Cerebellar cortex (tissue), 1 donor: ENCODE measurements at regions not wholly inside any gene's neighbourhood (a gene's known extent, or its start where the extent isn't known, plus 50 kb on each side); places are given as distances from the start of the nearest gene placed in this dataset.
"Not testable (repeated sequence)": the region's sequence is repeated elsewhere in the genome, so short reads cannot be mapped to it uniquely, and the experiment has no call there.

Experiments
- DNase-seq: peaks from one replicate; pipeline ENCODE4 v3.0.0-alpha.2; 2015; ENCODE audit warnings: low spot score

DNA sequence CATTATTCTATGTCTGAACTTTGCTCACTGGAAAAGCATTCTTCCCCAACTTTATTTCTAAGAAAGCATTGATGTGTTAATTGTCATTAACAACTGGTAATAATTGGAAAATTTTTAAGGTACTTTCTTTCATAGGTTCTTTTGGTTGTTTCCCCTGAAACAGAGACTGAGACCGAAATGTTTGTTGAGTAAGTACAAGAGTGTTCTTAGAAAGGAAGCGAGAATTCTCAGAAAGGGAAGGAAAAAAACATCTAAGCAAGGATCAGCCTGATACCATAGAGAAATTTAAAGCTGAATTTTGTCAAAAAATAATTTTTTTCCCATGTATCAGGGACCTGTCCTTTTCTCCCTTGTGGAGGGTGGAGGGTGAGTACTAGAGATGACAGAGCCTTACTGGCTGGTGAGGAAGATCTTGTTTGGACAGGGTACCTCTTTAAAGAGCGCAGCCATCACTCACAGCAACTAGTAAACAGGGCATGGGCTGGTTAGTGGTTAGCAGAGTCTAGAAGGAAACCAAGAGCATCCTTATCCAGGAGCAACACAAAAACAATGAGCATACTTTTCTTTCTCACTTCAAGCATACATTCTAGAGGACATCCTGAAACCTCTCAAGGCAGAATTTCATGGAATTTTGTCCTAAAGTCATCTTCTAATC lies 898.5 kb downstream of the DNAH5 start:
- no peak for DNase-seq

DNA sequence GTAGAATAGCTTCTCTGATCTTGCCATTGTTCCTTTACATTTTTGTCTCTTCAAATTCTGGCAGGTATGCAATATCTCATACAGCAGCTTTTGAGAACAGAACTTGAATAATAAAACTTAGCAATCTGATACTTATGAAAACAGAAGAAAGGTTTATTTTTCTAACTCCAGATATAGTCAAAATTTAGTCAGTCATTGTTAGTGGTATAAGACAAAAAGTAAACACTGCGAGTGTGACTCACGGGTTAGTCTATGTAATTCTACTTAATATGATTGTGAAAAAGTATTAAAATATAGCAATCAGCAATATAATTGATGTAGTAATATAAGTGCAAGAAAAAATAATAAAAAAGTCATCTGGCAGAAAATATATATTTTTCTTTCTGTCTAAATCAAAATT lies 910.4 kb downstream of the DNAH5 start:
- no peak for DNase-seq

DNA sequence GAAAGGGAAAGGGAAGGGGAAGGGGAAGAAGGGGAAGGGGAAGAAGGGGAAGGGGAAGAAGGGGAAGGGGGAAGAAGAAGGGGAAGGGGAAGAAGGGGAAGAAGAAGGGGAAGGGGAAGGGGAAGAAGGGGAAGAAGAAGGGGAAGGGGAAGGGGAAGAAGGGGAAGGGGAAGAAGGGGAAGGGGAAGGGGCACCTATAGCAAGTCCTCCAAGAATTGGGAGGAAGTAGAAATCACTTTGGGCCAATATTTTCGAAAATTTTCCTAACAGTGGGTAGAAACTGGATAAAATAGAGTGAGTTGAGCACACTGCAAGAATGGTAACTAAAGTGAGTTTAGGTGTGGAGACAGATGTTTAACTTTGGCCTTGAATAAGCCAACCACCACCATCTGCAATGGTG lies 915.3 kb downstream of the DNAH5 start:
- no peak for DNase-seq

DNA sequence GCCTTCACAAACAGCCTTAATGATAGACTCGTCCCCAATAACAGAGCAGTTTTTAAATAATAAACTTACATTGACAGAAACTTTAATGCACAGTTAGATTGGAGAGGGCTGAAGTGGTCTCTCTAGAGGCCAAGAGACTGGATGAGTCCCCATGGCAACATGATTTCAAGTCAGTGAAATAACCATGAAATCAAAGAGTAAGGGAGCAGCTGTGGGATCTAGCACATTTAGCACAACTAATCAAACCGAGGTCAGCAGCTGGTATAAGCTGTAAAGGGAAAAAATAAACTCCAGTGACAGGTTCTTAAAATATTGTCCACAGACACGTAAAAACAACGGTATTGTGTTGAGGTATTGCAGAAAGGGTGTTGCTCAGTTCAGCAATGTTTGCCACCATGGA lies 916.6 kb downstream of the DNAH5 start:
- DNase-seq = no peak

DNA sequence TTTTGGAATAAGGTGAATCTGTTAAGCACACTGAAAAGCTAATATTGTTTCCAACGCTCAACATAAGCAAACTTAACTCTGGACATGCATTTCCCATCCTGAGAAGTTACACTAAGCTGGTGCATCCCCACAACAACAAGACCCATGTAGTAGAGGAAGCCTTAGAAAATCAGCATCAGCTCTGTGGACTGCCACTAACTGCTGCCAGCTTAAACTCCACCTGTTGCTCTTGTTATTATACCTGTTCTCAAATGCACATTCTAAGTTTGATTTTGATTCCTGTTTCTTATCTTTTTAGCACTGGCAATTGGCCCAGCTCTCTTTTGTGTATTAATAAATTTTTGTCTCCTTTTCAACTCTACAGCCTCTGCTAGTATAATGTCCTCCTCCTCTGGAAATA lies 924.8 kb downstream of the DNAH5 start:
- DNase-seq = no peak

- no peak for DNase-seq
Observed at GRCh38 chr5:13003457-13003856, 941.0 kb downstream of the DNAH5 start.

- no peak for DNase-seq
Observed at GRCh38 chr5:12999667-13000066, 944.8 kb downstream of the DNAH5 start.

DNA sequence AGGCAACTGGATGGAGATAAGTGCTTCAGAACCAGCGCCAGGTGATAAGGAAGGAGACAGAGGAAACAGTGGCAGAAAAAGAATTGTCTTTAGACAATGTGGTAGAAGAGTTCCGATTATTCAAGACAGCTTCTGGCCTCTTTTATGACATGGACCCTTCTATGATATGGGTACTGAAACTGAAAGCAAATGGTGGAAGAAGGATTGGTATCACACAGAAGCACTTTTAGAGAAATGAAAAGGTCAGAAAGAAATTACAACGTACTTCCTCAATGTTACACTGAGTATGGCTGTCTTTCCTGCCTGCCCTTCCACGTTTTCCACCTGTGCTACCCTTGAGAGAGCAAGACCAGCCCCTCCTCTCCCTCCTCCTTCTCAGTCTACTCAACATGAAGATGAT lies 959.3 kb downstream of the DNAH5 start:
- no peak for DNase-seq

DNA sequence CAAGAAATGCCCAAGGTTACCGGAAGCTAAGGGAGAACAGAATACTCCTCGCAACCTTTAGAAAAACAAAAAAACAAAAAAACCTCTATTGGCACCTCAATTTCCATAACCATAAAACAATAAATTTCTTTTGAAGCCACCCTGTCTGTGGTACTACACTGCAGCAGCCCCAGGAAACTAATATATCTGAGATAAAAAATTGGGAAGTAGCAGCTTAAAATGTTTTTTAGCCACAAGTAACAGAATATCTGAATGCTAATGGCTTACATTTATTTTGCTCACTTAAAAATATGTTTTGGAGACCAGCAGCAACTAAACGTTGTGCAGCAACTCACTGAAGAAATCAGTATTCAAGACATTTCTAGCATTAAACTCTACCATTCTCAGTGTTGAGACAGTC lies 969.6 kb downstream of the DNAH5 start:
- DNase-seq = no peak

DNA sequence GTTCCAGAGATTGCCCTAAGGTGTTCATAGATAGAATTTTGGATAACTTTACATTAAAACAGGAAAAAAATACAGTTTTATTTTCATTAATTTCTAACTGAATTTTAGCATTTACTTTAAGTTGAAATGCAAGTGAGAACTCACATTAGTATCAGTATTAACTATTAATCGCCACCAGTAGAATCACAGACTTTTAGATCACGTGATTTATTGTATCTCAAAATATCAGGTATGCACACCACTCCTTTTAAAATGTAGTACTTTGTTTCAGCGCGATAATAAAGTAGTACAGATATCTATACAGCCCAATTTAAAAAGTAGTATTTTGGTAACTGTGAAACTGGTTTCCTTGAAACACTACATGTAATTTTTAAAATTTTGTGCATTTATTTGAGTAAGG lies 978.7 kb downstream of the DNAH5 start:
- DNase-seq = no peak

DNA sequence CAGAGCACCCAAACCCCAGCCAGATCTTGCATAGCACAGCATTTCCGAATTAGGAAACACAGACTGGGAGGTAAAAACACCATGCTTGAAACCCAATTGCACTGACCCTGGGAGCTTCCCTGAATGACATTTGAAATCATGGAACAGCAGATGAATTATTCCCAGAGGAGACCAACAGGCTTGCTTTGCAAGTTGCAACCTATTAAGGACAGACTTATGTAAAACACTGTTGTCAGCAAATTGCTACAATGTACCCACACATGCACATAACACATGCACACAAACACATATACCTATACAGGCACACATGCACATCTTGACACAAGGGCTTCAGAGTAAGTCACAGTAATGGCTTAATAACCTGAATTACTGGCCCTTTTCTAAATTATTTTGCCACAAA lies 984.8 kb downstream of the DNAH5 start:
- no peak for DNase-seq

GRCh38 chr5:12952409-12952808 lies 992.1 kb downstream of the DNAH5 start:
- no peak for DNase-seq

GRCh38 chr5:12951846-12952245 lies 992.6 kb downstream of the DNAH5 start:
- DNase-seq = no peak

DNA sequence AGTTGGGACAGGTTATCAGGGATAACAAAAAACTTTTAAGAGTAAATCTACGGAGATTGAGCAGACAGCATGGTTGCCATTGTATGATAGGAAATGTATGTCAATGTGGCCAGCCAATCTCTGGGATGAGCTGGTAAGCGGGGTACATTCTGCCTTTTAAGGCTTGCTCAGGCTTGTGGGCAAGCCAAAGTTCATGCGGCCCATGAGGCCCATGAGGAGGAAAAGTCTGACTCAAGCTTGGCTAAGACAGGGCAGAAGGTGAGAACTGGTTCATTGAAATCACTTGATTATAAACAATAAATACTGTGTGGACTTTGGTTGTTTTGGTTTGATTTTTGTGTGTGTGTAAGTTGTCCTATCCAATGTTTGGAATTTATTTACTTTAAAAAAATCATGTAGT lies 997.1 kb downstream of the DNAH5 start:
- DNase-seq = no peak

DNA sequence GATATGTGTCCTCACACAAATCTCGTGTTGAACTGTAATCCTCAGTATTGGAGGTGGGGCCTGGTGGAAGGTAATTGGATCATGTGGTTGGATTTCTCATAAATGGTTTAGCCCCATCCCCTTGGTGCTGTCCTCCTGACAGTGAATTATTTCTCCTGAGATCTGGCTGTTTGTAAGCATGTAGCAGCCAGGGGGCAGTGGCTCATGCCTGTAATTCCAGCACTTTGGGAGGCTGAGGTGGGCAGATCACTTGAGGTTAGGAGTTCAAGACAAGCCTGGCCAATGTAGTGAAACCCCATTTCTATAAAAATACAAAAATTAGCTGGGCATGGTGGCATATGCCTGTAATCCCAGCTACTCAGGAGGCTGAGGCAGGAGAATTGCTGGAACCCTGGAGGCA lies 999.0 kb downstream of the DNAH5 start:
- DNase-seq = not testable (repeated sequence)

DNA sequence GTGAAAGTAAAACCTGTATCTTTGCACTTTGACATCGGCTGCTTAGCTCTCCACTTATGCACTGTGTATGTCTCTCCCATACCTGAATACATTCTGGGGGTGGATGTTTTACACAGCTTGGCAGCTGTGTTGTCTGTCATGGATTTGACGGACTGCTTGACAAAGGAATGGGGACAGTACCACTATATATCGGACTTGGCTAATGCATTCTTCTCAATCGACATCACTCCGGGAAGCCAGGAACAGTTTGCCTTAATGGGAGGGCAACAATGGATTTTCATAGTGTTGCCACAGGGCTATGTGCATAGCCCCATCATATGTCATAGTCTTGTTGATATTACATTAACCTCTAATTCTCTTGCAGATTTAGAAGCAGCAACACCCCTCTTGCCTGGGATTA lies 1008.3 kb downstream of the DNAH5 start:
- no peak for DNase-seq

DNA sequence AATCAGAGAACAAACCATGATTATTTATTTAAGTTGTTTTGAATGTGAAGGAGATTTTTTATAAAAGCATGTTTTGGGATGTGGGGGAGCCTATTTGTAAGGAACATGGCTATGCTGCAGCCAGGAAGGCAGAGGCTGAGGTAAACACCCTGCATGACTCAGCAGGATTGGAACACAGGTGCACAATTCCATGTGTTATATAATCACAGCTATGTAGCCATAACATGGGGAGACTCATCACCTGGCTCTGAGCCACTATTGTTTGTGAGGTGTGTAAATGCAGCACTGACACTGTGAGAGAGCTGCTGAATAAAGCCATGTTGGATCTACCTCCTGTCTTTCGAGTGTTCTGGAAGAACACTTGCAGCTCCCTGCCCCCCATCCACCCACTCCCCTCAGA lies 1009.8 kb downstream of the DNAH5 start:
- DNase-seq = no peak

DNA sequence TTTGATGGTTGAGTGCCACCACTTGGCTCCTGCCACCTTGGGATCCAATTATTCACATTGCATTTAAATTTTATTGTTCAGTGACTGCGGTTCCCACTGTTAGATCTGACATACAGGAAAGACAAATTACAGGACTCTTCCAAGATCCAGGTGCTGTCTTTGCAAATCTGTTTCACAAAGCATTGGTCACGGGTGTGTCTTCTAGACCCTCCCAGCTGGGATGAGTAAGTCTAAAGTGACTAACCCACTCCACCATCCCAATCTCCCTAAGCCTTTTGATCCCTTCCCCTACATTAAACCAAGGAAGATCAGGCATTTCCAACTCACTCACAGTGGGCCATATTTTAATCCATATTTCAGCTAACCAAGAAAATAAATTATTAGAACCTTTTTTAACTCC lies 1016.3 kb upstream of the CTNND2 start:
- no peak for DNase-seq

DNA sequence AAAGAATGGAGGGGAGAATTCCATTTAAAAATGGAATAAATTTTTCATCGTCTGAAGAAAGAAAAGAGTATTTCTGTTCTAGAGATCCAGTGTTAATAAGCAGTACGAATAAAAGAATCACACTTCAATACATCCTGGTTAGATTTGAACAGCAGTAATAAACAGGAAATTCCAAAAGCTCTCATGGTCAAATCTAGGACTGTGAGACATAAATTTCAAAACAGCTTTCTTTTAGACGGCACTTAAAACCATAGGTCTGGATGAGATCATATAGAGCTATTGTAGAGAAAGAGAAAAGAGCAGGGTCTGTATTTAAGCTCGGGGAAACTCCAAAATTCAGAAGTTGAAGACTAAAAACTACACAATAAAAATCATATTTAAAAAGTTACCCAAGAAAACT lies 1006.9 kb upstream of the CTNND2 start:
- DNase-seq = no peak

DNA sequence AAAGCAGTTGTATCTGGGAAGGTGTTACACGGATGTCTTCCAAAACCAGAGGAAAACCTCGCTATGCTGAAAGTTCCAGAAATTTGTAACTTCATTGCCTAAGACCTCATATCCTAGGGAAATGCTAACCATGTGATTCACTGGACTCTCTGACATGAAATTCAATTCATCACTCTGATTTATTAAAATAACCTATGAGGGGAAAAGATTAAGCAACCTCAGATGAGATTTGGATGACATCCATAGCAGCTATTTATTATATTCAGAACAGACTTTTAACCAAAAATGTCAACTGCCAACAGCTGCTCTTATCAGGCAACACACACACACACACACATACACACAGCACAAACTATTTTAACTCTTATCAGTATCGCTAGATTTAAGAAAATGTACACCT lies 1006.4 kb upstream of the CTNND2 start:
- no peak for DNase-seq

DNA sequence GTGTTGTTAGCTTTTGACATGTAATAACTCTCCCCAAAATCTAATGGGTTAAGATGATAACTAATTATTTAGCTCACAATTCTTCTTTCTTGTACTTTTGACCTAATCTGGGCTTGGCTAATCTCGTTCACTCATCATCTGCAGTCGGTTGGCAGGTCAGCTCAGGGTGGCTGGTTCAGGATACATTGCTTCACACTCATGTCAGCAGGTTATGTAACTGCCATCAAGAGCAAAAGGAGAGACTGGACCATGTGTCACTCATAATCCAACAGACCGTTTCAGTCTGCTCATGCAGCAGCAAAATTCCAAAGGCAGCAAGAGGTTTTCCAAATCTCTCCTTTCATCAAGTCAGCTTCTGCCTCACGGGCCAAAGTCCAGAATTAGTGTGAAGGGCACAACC lies 998.4 kb upstream of the CTNND2 start:
- DNase-seq = no peak

DNA sequence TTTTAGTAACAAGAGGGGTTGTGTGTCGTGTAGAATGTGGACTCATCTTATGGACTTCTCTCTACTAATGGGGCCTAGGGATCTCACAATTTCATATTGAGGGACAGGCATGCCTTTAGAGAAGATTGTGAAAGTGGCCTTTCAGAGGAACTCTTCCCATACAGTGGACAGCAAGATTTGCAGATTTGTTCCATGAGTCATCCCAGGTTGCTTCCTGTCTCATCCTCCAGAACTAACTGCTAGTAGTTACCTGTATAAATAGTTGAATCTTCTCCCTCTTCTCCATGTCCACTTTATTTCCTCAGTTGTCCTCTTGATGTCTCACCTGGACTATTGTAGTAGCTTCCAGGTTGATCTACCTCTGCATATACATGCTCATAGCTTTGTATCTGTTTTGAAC lies 997.5 kb upstream of the CTNND2 start:
- DNase-seq = no peak

DNA sequence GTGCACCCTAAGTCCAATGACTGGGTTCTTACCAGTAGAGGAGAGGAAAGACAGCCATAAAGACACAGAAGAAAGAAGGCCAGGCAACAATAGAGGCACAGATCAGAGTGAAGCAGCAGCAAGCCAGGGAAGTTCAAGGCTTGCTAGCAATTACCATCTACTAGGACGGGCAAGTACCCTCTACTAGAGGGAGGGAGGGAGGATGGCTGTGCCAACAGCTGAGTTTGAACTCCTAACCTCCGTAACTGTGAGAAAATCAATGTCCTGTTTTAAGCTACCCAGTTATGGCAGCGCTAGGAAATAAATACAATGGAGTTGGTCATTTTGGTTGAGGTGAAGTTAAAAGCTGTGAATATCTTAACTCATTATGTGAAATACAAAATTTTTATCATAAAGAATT lies 991.8 kb upstream of the CTNND2 start:
- DNase-seq = no peak

GRCh38 chr5:12885018-12885417 lies 980.8 kb upstream of the CTNND2 start:
- DNase-seq = no peak

GRCh38 chr5:12883395-12883794 lies 979.1 kb upstream of the CTNND2 start:
- no peak for DNase-seq
